Kidney (tissue), 13 donors: ENCODE measurements at regions not wholly inside any gene's neighbourhood (a gene's known extent, or its start where the extent isn't known, plus 50 kb on each side); places are given as distances from the start of the nearest gene placed in this dataset.

Experiments
- DNase-seq, 5 donors: peaks; one replicate each; pipeline ENCODE4 v3.0.0-alpha.2; 2013 to 2020
- FAIRE-seq: peaks from 2 replicates; lab custom pipeline; 2012; peaks lifted over from hg19 to GRCh38; lab: Jason Lieb, UNC
- H3K27ac ChIP-seq, 2 donors: one replicate each; pipeline ENCODE4 v1.7.0; 2013; ENCODE audit warnings: low read depth in 2 of 2, low read length in 2 of 2, inconsistent platforms in 1 of 2
- H3K27me3 ChIP-seq: one replicate; pipeline ENCODE4 v1.7.1; 2013; ENCODE audit warnings: low read length, inconsistent platforms; ENCODE audit not compliant: control insufficient read depth, insufficient read depth
- H3K36me3 ChIP-seq, 3 donors: one replicate each; pipeline versions ENCODE4 v1.7.0 to v1.7.1; 2013; ENCODE audit warnings: low read length in 3 of 3, control low read depth in 1 of 3, inconsistent platforms in 1 of 3; ENCODE audit not compliant: insufficient read depth in 3 of 3, control insufficient read depth in 2 of 3
- H3K4me1 ChIP-seq, 3 donors: one replicate each; pipeline versions ENCODE4 v1.7.0 to v1.7.1; 2013; ENCODE audit warnings: low read length in 3 of 3, inconsistent platforms in 1 of 3, low read depth in 1 of 3; ENCODE audit not compliant: control insufficient read depth in 2 of 3, insufficient read depth in 2 of 3
- H3K4me3 ChIP-seq, 3 donors: one replicate each; pipeline versions ENCODE4 v1.7.0 to v1.8.1; 2013; ENCODE audit warnings: low read length in 3 of 3, control low read depth in 1 of 3, inconsistent platforms in 1 of 3
- H3K9ac ChIP-seq, 3 donors: one replicate each; pipeline versions ENCODE4 v1.7.0 to v1.7.1; 2013; ENCODE audit warnings: low read length in 3 of 3, control low read depth in 1 of 3, inconsistent platforms in 1 of 3
- H3K9me3 ChIP-seq, 3 donors: one replicate each; pipeline versions ENCODE4 v1.7.0 to v1.7.1; 2013; ENCODE audit warnings: low read length in 3 of 3, control low read depth in 1 of 3, inconsistent platforms in 1 of 3; ENCODE audit not compliant: control insufficient read depth in 2 of 3, insufficient read depth in 1 of 3
- CTCF ChIP-seq: IDR thresholded peaks from 3 replicates; pipeline ENCODE4 v1.5.1; 2012; ENCODE audit warnings: mild to moderate bottlenecking, moderate library complexity, borderline replicate concordance; ENCODE audit not compliant: insufficient read depth; ENCODE audit errors: extremely low read depth
- intact Hi-C: fragments of 100-400 bp; cut with DNase I; formaldehyde crosslinking; loops from one replicate; pipeline ENCODE4 v1.11.1; 2022
- donor health status: control.
- donor health status: control.
- donor health status: control.
- donor health status: control.
- donor health status: control.
- donor health status: DM: yes; HTN: yes; CAD: no.
- donor health status: Normal renal cell carcinoma (clear cell type).

DNA sequence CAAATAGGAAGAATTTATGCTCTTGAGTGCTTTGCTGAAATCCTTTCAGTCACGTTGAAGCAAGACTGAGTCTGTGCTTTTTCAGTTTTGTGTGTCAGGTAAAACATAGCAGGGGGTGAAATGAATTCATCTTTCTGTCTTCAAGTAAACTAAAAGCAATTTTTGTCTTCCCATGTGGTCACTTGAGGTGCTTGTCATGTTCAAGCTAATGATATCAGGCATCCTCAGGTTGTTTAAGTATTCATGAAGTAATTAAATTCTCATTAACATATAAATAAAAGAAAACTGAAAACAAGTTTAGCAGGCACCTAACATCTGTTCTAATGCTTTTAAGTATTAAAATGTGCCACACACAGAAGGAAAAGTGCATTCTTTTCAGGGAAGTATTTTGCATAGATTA, 2701.3 kb downstream of the PCDH9 start:
- Histone ChIP-seq H3K27me3 (no peaks in the 10 kb centered on the region), H3K9ac (no peak overlapping the region), H3K4me1 (no peaks in the 10 kb centered on the region), H3K27ac (no peak overlapping the region), H3K36me3 (no peaks in the 10 kb centered on the region), H3K4me3 (no peak overlapping the region), H3K9me3 (no peaks in the 10 kb centered on the region)
- no peak for DNase-seq
- intact Hi-C loops = no loop called here
- no peak for TF ChIP-seq CTCF
- no peak for FAIRE-seq

DNA sequence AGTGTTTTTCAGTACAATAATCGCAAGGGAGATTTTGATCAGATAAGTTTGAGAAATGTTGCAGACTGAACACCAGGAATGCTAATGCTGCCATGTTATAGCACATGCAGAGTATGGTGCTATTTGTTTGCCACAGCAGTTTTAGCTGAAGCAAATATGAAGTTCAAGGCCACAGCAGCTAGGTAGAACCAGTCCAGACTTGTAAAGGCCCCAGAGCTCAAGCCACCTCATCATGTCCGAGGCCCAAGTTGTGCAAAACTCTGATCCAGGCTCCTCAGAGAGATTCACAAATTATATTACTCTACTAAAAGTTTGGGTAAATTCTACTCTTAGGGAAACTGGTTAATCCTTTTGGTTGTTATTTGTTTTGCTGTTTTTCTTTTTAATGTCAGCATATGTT, 2702.6 kb downstream of the PCDH9 start:
- Histone ChIP-seq H3K9me3 (no peaks in the 10 kb centered on the region), H3K27me3 (no peaks in the 10 kb centered on the region), H3K4me3 (no peak overlapping the region), H3K36me3 (no peaks in the 10 kb centered on the region), H3K9ac (no peak overlapping the region), H3K4me1 (no peaks in the 10 kb centered on the region), H3K27ac (no peak overlapping the region)
- TF ChIP-seq CTCF = no peak
- intact Hi-C loops = no loop called here
- FAIRE-seq = no peak
- peak in 1 of 5 donors; percentile 8 for DNase-seq

- TF ChIP-seq CTCF = no peak
- Histone ChIP-seq H3K9ac (no peak overlapping the region), H3K4me1 (no peaks in the 10 kb centered on the region), H3K9me3 (no peaks in the 10 kb centered on the region), H3K27ac (no peak overlapping the region), H3K27me3 (no peaks in the 10 kb centered on the region), H3K4me3 (no peak overlapping the region), H3K36me3 (no peaks in the 10 kb centered on the region)
- intact Hi-C loops = no loop called here
- DNase-seq = no peak
- FAIRE-seq = no peak
Observed at GRCh38 chr13:64525687-64526086, 2704.4 kb downstream of the PCDH9 start.

- FAIRE-seq = no peak
- H3K4me3 ChIP-seq = no peak overlapping the region
- no peak for DNase-seq
- H3K4me1 ChIP-seq = no peaks in the 10 kb centered on the region
- no peaks in the 10 kb centered on the region for H3K36me3 ChIP-seq
- H3K27ac ChIP-seq = no peak overlapping the region
- no peaks in the 10 kb centered on the region for H3K9me3 ChIP-seq
- no peak overlapping the region for H3K9ac ChIP-seq
- intact Hi-C loops = no loop called here
- H3K27me3 ChIP-seq = no peaks in the 10 kb centered on the region
- no peak for TF ChIP-seq CTCF
Observed at GRCh38 chr13:64510747-64511146, 2719.4 kb downstream of the PCDH9 start.
